ENCODE measurements at regions not wholly inside any gene's neighbourhood (a gene's known extent, or its start where the extent isn't known, plus 50 kb on each side); places are given as distances from the start of the nearest gene placed in this dataset.

GRCh38 chr20:11337361-11338130, 580.1 kb upstream of the BTBD3 start:
- no peak for TF ChIP-seq SNAI2 (CRISPR knock-in tag; IDR thresholded peaks at IDR 0.05)
- TF ChIP-seq PATZ1 (CRISPR knock-in tag; IDR thresholded peaks at IDR 0.05; ENCODE audit: borderline replicate concordance), result no peak
- TF ChIP-seq TSHZ2 (CRISPR knock-in tag; IDR thresholded peaks at IDR 0.05), result no peak
- TF ChIP-seq ZC3H10 (CRISPR knock-in tag; IDR thresholded peaks at IDR 0.05), result no peak
- TF ChIP-seq ZFP3 (CRISPR knock-in tag; IDR thresholded peaks at IDR 0.05), result no peak
- no peak for TF ChIP-seq POU6F1 (CRISPR knock-in tag; IDR thresholded peaks at IDR 0.05; ENCODE audit: borderline replicate concordance, low read depth)
- TF ChIP-seq ESRRG (CRISPR knock-in tag; IDR thresholded peaks at IDR 0.05), result no peak
- TF ChIP-seq GLIS3 (CRISPR knock-in tag; IDR thresholded peaks at IDR 0.05), result no peak
- no peak for TF ChIP-seq CSRNP3 (CRISPR knock-in tag; IDR thresholded peaks at IDR 0.05)
- TF ChIP-seq PPARA (CRISPR knock-in tag; IDR thresholded peaks at IDR 0.05; ENCODE audit: borderline replicate concordance), result no peak
- no peak for TF ChIP-seq TCF4 (CRISPR knock-in tag; IDR thresholded peaks at IDR 0.05; ENCODE audit: borderline replicate concordance)
- no peak for TF ChIP-seq ZNF70 (CRISPR knock-in tag; IDR thresholded peaks at IDR 0.05)
